CD14-positive monocyte (primary cell): ENCODE measurements at regions not wholly inside any gene's neighbourhood (a gene's known extent, or its start where the extent isn't known, plus 50 kb on each side); places are given as distances from the start of the nearest gene placed in this dataset.

Source experiments
- DNase-seq, 3 donors: peaks; one replicate each; pipeline ENCODE4 v3.0.0-alpha.2; 2011 to 2022
- H2AFZ ChIP-seq: 2 replicates; pipeline ENCODE4 v1.6.0; 2012; ENCODE audit warnings: mild to moderate bottlenecking, low read depth, low read length, inconsistent platforms; ENCODE audit not compliant: insufficient read depth, poor library complexity, severe bottlenecking
- H3K27ac ChIP-seq, 2 donors: 1 replicate in 1 of 2; 2 replicates in 1 of 2; pipeline ENCODE4 v1.5.1; 2012 to 2013; ENCODE audit warnings: low read length in 2 of 2, control low read depth in 1 of 2, inconsistent platforms in 1 of 2, low read depth in 1 of 2, mild to moderate bottlenecking in 1 of 2
- H3K27me3 ChIP-seq, 2 donors: one replicate each; pipeline versions ENCODE4 v1.6.0 to v1.6.1; 2011 to 2013; ENCODE audit warnings: low read length in 2 of 2; ENCODE audit not compliant: control insufficient read depth in 2 of 2, insufficient read depth in 2 of 2
- H3K36me3 ChIP-seq, 2 donors: replicated peaks in 1 of 2; 1 replicate in 1 of 2; 2 replicates in 1 of 2; pipeline versions ENCODE4 v1.5.1 to v1.6.1; 2012 to 2013; ENCODE audit warnings: low read length in 2 of 2, control low read depth in 1 of 2, inconsistent platforms in 1 of 2, mild to moderate bottlenecking in 1 of 2; ENCODE audit not compliant: insufficient read depth in 2 of 2, control insufficient read depth in 1 of 2
- H3K4me1 ChIP-seq, 2 donors: 1 replicate in 1 of 2; 2 replicates in 1 of 2; pipeline versions ENCODE4 v1.5.1 to v1.6.1; 2012 to 2013; ENCODE audit warnings: low read length in 2 of 2, control low read depth in 1 of 2, inconsistent platforms in 1 of 2, mild to moderate bottlenecking in 1 of 2, moderate library complexity in 1 of 2; ENCODE audit not compliant: insufficient read depth in 2 of 2, control insufficient read depth in 1 of 2
- H3K4me2 ChIP-seq: replicated peaks from 2 replicates; pipeline ENCODE3; 2012; ENCODE audit warnings: low read length, moderate library complexity, mild to moderate bottlenecking; ENCODE audit not compliant: poor library complexity, severe bottlenecking; ENCODE audit errors: extremely low read depth
- H3K4me3 ChIP-seq, 3 experiments: fragments of 200-600 bp in 1 of 3; sonication (generic) in 1 of 3; replicated peaks in 1 of 3; 1 replicate in 2 of 3; 2 replicates in 1 of 3; pipeline ENCODE4 v1.5.1; 2011 to 2013; ENCODE audit warnings: low read length in 3 of 3, mild to moderate bottlenecking in 3 of 3, control low read depth in 2 of 3, low read depth in 2 of 3, inconsistent platforms in 1 of 3, moderate library complexity in 1 of 3
- H3K79me2 ChIP-seq: 2 replicates; pipeline ENCODE4 v1.6.0; 2012; ENCODE audit warnings: mild to moderate bottlenecking, control low read depth, inconsistent platforms, low read length, moderate library complexity; ENCODE audit not compliant: insufficient read depth
- H3K9ac ChIP-seq: 2 replicates; pipeline ENCODE4 v1.6.0; 2017; ENCODE audit warnings: low read length, mild to moderate bottlenecking; ENCODE audit not compliant: insufficient read depth, poor library complexity, severe bottlenecking
- H3K9me3 ChIP-seq, 2 donors: replicated peaks in 1 of 2; 1 replicate in 1 of 2; 2 replicates in 1 of 2; pipeline versions ENCODE4 v1.5.1 to v1.6.1; 2012 to 2013; ENCODE audit warnings: low read length in 2 of 2, control low read depth in 1 of 2; ENCODE audit not compliant: control insufficient read depth in 1 of 2, insufficient read depth in 1 of 2
- H4K20me1 ChIP-seq: 2 replicates; pipeline ENCODE4 v1.6.0; 2012; ENCODE audit warnings: mild to moderate bottlenecking, low read length, control low read depth, moderate library complexity; ENCODE audit not compliant: insufficient read depth
- H3K27ac Mint-ChIP-seq, 7 donors: one replicate each; pipeline ENCODE4 v1.8.0; 2020; ENCODE audit warnings: mild to moderate bottlenecking in 7 of 7, mixed read lengths in 7 of 7, moderate library complexity in 6 of 7, inconsistent platforms in 2 of 7
- H3K27me3 Mint-ChIP-seq, 3 donors: one replicate each; pipeline ENCODE4 v1.8.0; 2021 to 2022; ENCODE audit warnings: low read depth in 3 of 3, mild to moderate bottlenecking in 3 of 3, mixed read lengths in 3 of 3, moderate library complexity in 3 of 3, inconsistent platforms in 1 of 3
- H3K36me3 Mint-ChIP-seq, 2 donors: one replicate each; pipeline ENCODE4 v1.8.0; 2020; ENCODE audit warnings: mixed read lengths in 2 of 2, inconsistent platforms in 1 of 2, mild to moderate bottlenecking in 1 of 2
- H3K4me1 Mint-ChIP-seq: one replicate; pipeline ENCODE4 v1.8.0; 2020; ENCODE audit warnings: mild to moderate bottlenecking, mixed read lengths
- H3K4me3 Mint-ChIP-seq, 2 donors: one replicate each; pipeline ENCODE4 v1.8.0; 2020; ENCODE audit warnings: mild to moderate bottlenecking in 2 of 2, mixed read lengths in 2 of 2, moderate library complexity in 1 of 2
- H3K9me3 Mint-ChIP-seq, 7 donors: one replicate each; pipeline ENCODE4 v1.8.0; 2020 to 2022; ENCODE audit warnings: mixed read lengths in 7 of 7, mild to moderate bottlenecking in 6 of 7, moderate library complexity in 6 of 7, inconsistent platforms in 2 of 7
- CTCF ChIP-seq: fragments of 200-600 bp; IDR thresholded peaks from one replicate; pipeline ENCODE4 v1.8.0; 2022; ENCODE audit warnings: antibody characterized with exemption, mild to moderate bottlenecking
- WGBS: methylation state at CpG from one replicate; pipeline ENCODE4 v1.1.5; 2013; ENCODE audit warnings: missing lambda C conversion rate; ENCODE audit not compliant: insufficient coverage; 5-methylcytosine and 5-hydroxymethylcytosine counted together
- intact Hi-C, 2 donors: fragments of 100-400 bp; cut with micrococcal nuclease; formaldehyde crosslinking; loops; one replicate each; pipeline versions ENCODE4 v1.15.0 to v1.15.1; 2023

- Mint-ChIP-seq H3K4me1 (no peaks in the 10 kb centered on the region), H3K27me3 (no peaks in the 10 kb centered on the region), H3K9me3 (peaks cover 0 to 15% (median 4%) of the 10 kb centered on the region in 7 donors), H3K4me3 (no peak overlapping the region), H3K36me3 (no peaks in the 10 kb centered on the region), H3K27ac (no peak overlapping the region)
- Histone ChIP-seq H4K20me1 (no peaks in the 10 kb centered on the region), H3K4me1 (no peaks in the 10 kb centered on the region), H2AFZ (no peak overlapping the region), H3K9me3 (no peaks in the 10 kb centered on the region), H3K36me3 (no peaks in the 10 kb centered on the region), H3K9ac (no peak overlapping the region), H3K27me3 (no peaks in the 10 kb centered on the region), H3K4me3 (no peak overlapping the region), H3K79me2 (no peaks in the 10 kb centered on the region), H3K27ac (no peak overlapping the region), H3K4me2 (no peak overlapping the region)
- WGBS: 79% methylated on average over 3 of the region's 5 CpGs
- intact Hi-C loops: no loop called here
- no peak for TF ChIP-seq CTCF
- no peak for DNase-seq
Observed at GRCh38 chr9:24118190-24118589, 292.1 kb upstream of the ELAVL2 start.

GRCh38 chr9:24096756-24097155, 270.7 kb upstream of the ELAVL2 start:
- no peaks in the 10 kb centered on the region for H3K4me1 ChIP-seq
- no peak for DNase-seq
- H3K36me3 ChIP-seq: no peaks in the 10 kb centered on the region
- no peak overlapping the region for H3K9ac ChIP-seq
- Mint-ChIP-seq H3K4me1 (no peaks in the 10 kb centered on the region), H3K27ac (no peak overlapping the region), H3K36me3 (no peaks in the 10 kb centered on the region), H3K27me3 (no peaks in the 10 kb centered on the region), H3K9me3 (peaks cover 0 to 7% (median 0%) of the 10 kb centered on the region in 7 donors), H3K4me3 (no peak overlapping the region)
- H3K79me2 ChIP-seq: no peaks in the 10 kb centered on the region
- no peak overlapping the region for H3K4me3 ChIP-seq
- H3K27me3 ChIP-seq: no peaks in the 10 kb centered on the region
- intact Hi-C loops: no loop called here
- peaks cover 0 to 6% of the 10 kb centered on the region in 2 donors for H3K9me3 ChIP-seq
- no peaks in the 10 kb centered on the region for H4K20me1 ChIP-seq
- no peak overlapping the region for H2AFZ ChIP-seq
- TF ChIP-seq CTCF: no peak
- H3K4me2 ChIP-seq: no peak overlapping the region
- 43% methylated on average over 1 of the region's 1 CpG for WGBS
- no peak overlapping the region for H3K27ac ChIP-seq
